IMR-90 (cell line): ENCODE measurements at regions not wholly inside any gene's neighbourhood (a gene's known extent, or its start where the extent isn't known, plus 50 kb on each side); places are given as distances from the start of the nearest gene placed in this dataset.

ENCODE experiments used
- ATAC-seq: fragments of 200-7000 bp; cut with Tn5 transposase; 2 replicates; pipeline ENCODE4 v1.9.1; 2020; ENCODE audit warnings: low read depth, mild to moderate bottlenecking, moderate library complexity
- BruUV-seq: library from RNA; stranded (reverse); fragments of 400-500 nt; replicated peaks from 2 replicates; lab custom pipeline; 2021; lab: Mats Ljungman, UMichigan
- CTCF ChIA-PET: fragments of 300-600 bp; formaldehyde crosslinking; extraction: SDS; loops from one replicate; lab custom pipeline; 2021; ENCODE audit warnings: antibody characterized with exemption; lab: Yijun Ruan, JAX
- POLR2A ChIA-PET: fragments of 300-600 bp; sonication (Branson Sonifier 250); formaldehyde crosslinking; loops from one replicate; lab custom pipeline; 2022; ENCODE audit warnings: antibody characterized with exemption; ENCODE audit not compliant: unreplicated experiment; lab: Charles Lee
- DNase-seq: peaks from one replicate; pipeline ENCODE4 v3.0.0; 2013
- H2AFZ ChIP-seq: replicated peaks from 2 replicates; pipeline ENCODE3; 2013; ENCODE audit warnings: low read length, mild to moderate bottlenecking; ENCODE audit not compliant: poor library complexity
- H2AK5ac ChIP-seq: 2 replicates; pipeline ENCODE4 v1.6.1; 2013; ENCODE audit warnings: low read depth, low read length, inconsistent platforms
- H2AK9ac ChIP-seq: replicated peaks from 2 replicates; pipeline ENCODE3; 2013; ENCODE audit warnings: mild to moderate bottlenecking, low read depth, low read length, moderate library complexity; ENCODE audit not compliant: poor library complexity
- H2BK120ac ChIP-seq: 2 replicates; pipeline ENCODE4 v1.6.1; 2013; ENCODE audit warnings: low read depth, low read length, inconsistent platforms
- H2BK15ac ChIP-seq: 3 replicates; pipeline ENCODE4 v1.6.1; 2013; ENCODE audit warnings: low read depth, low read length, inconsistent platforms
- H2BK20ac ChIP-seq: 2 replicates; pipeline ENCODE4 v1.6.1; 2013; ENCODE audit warnings: low read depth, mild to moderate bottlenecking, inconsistent platforms, low read length, moderate library complexity
- H2BK5ac ChIP-seq: 2 replicates; pipeline ENCODE4 v1.6.1; 2013; ENCODE audit warnings: mild to moderate bottlenecking, low read depth, low read length, inconsistent platforms; ENCODE audit not compliant: poor library complexity, severe bottlenecking
- H3K14ac ChIP-seq: replicated peaks from 2 replicates; pipeline ENCODE4 v1.6.1; 2013; ENCODE audit warnings: low read depth, low read length, inconsistent platforms
- H3K18ac ChIP-seq: 2 replicates; pipeline ENCODE4 v1.6.1; 2013; ENCODE audit warnings: low read depth, low read length, control low read depth
- H3K23ac ChIP-seq: 2 replicates; pipeline ENCODE4 v1.6.1; 2013; ENCODE audit warnings: low read depth, low read length, inconsistent platforms
- H3K27ac ChIP-seq: 2 replicates; pipeline ENCODE4 v1.5.1; 2013; ENCODE audit warnings: mild to moderate bottlenecking, control low read depth, low read length; ENCODE audit not compliant: insufficient read depth
- H3K27me3 ChIP-seq: 2 replicates; pipeline ENCODE4 v1.6.1; 2013; ENCODE audit warnings: low read length; ENCODE audit not compliant: control insufficient read depth, insufficient read depth
- H3K36me3 ChIP-seq: 2 replicates; pipeline ENCODE4 v1.6.1; 2013; ENCODE audit warnings: low read length, mixed read lengths; ENCODE audit not compliant: control insufficient read depth, insufficient read depth
- H3K4ac ChIP-seq: 2 replicates; pipeline ENCODE4 v1.6.1; 2013; ENCODE audit warnings: low read depth, low read length, inconsistent platforms
- H3K4me1 ChIP-seq: 2 replicates; pipeline ENCODE4 v1.6.1; 2013; ENCODE audit warnings: low read length, mixed read lengths; ENCODE audit not compliant: control insufficient read depth, insufficient read depth
- H3K4me2 ChIP-seq: 2 replicates; pipeline ENCODE4 v1.6.1; 2013; ENCODE audit warnings: low read depth, mild to moderate bottlenecking, control low read depth, low read length, moderate library complexity
- H3K4me3 ChIP-seq: 2 replicates; pipeline ENCODE4 v1.5.1; 2013; ENCODE audit warnings: low read depth, mild to moderate bottlenecking, control low read depth, low read length, moderate library complexity; ENCODE audit not compliant: insufficient read depth
- H3K56ac ChIP-seq: 2 replicates; pipeline ENCODE4 v1.6.1; 2013; ENCODE audit warnings: low read length, inconsistent platforms; ENCODE audit not compliant: insufficient read depth; ENCODE audit errors: extremely low read depth
- H3K79me1 ChIP-seq, 2 experiments: 2 replicates each; pipeline ENCODE4 v1.6.1; 2013; ENCODE audit warnings: low read length in 2 of 2, inconsistent platforms in 1 of 2, low read depth in 1 of 2
- H3K9ac ChIP-seq: 2 replicates; pipeline ENCODE4 v1.6.1; 2013; ENCODE audit warnings: low read depth, low read length, control low read depth
- H3K9me1 ChIP-seq: 2 replicates; pipeline ENCODE4 v1.6.1; 2013; ENCODE audit warnings: low read length, inconsistent platforms; ENCODE audit not compliant: insufficient read depth
- H3K9me3 ChIP-seq: 2 replicates; pipeline ENCODE4 v1.6.1; 2013; ENCODE audit warnings: low read length; ENCODE audit not compliant: control insufficient read depth, insufficient read depth
- H4K20me1 ChIP-seq: 2 replicates; pipeline ENCODE4 v1.6.1; 2013; ENCODE audit warnings: low read length, inconsistent platforms; ENCODE audit not compliant: insufficient read depth
- H4K5ac ChIP-seq: 2 replicates; pipeline ENCODE4 v1.6.1; 2013; ENCODE audit warnings: mild to moderate bottlenecking, low read depth, low read length, control low read depth
- H4K8ac ChIP-seq, 2 experiments: 2 replicates each; pipeline ENCODE4 v1.6.1; 2013; ENCODE audit warnings: low read depth in 2 of 2, low read length in 2 of 2, control low read depth in 1 of 2, inconsistent platforms in 1 of 2
- H4K91ac ChIP-seq: 2 replicates; pipeline ENCODE4 v1.6.1; 2013; ENCODE audit warnings: low read depth, low read length, inconsistent platforms; ENCODE audit not compliant: insufficient read depth
- BHLHE40 ChIP-seq: fragments of 150-350 bp; IDR thresholded peaks from 2 replicates; pipeline ENCODE4 v1.6.1; 2016; ENCODE audit warnings: mild to moderate bottlenecking, low read depth, low read length
- CEBPB ChIP-seq: IDR thresholded peaks from 2 replicates; pipeline ENCODE4 v1.6.1; 2012; ENCODE audit warnings: low read depth, low read length, improper control_type of control experiment
- FOS ChIP-seq: fragments of 150-350 bp; IDR thresholded peaks from 2 replicates; pipeline ENCODE4 v1.6.1; 2016; ENCODE audit warnings: low read depth, low read length
- MAFK ChIP-seq: IDR thresholded peaks from 2 replicates; pipeline ENCODE4 v1.6.1; 2012; ENCODE audit warnings: low read depth, low read length, improper control_type of control experiment
- MXI1 ChIP-seq: IDR thresholded peaks from 2 replicates; pipeline ENCODE4 v1.6.1; 2012; ENCODE audit warnings: low read depth, mild to moderate bottlenecking, low read length, moderate library complexity, borderline replicate concordance
- NFE2L2 ChIP-seq: fragments of 150-350 bp; IDR thresholded peaks from 2 replicates; pipeline ENCODE4 v1.6.1; 2016; ENCODE audit warnings: low read depth, mild to moderate bottlenecking, low read length
- POLR2A ChIP-seq: IDR thresholded peaks from 2 replicates; pipeline ENCODE4 v1.6.1; 2012; ENCODE audit warnings: mild to moderate bottlenecking, low read depth, low read length
- RAD21 ChIP-seq: IDR thresholded peaks from 2 replicates; pipeline ENCODE4 v1.6.1; 2012; ENCODE audit warnings: low read length, improper control_type of control experiment
- RCOR1 ChIP-seq: IDR thresholded peaks from 2 replicates; pipeline ENCODE4 v1.6.1; 2012; ENCODE audit warnings: mild to moderate bottlenecking, low read length, improper control_type of control experiment; ENCODE audit not compliant: insufficient replicate concordance
- RFX5 ChIP-seq: IDR thresholded peaks from 2 replicates; pipeline ENCODE4 v1.8.0; 2012; ENCODE audit warnings: low read depth, mild to moderate bottlenecking, low read length, moderate library complexity
- WGBS, 2 experiments: methylation state at CpG; one replicate each; pipeline versions ENCODE4 v1.1.5 to v1.1.7; 2013; ENCODE audit warnings: missing lambda C conversion rate in 2 of 2; ENCODE audit not compliant: insufficient read length in 1 of 2; ENCODE audit errors: extremely low coverage in 2 of 2; 5-methylcytosine and 5-hydroxymethylcytosine counted together
- dilution Hi-C: fragments of 300-500 bp; cut with HindIII; formaldehyde crosslinking; loops from one replicate; pipeline ENCODE4 v1.14.3; 2018; ENCODE audit warnings: low sequenced_read_pairs; ENCODE audit not compliant: unreplicated experiment
- in situ Hi-C: fragments of 300-500 bp; cut with MboI; formaldehyde crosslinking; loops from 3 replicates; pipeline ENCODE4 v1.14.3; 2019; ENCODE audit warnings: low sequenced_read_pairs, inconsistent platforms, mixed read lengths
- intact Hi-C: fragments of 100-400 bp; cut with micrococcal nuclease; formaldehyde crosslinking; loops from 2 replicates; pipeline ENCODE4 v1.10.0; 2022
- TF ChIP-seq, protein P1 (sequence below): fragments of 150-350 bp; IDR thresholded peaks from 2 replicates; pipeline ENCODE4 v1.6.1; 2017; ENCODE audit warnings: mild to moderate bottlenecking, antibody characterized with exemption, low read length, low read depth
- TF ChIP-seq, protein P2 (sequence below): fragments of 150-350 bp; IDR thresholded peaks from 2 replicates; pipeline ENCODE4 v1.6.1; 2016; ENCODE audit warnings: low read depth, mild to moderate bottlenecking, low read length, moderate library complexity, borderline replicate concordance

- Histone ChIP-seq H2BK15ac (no peak overlapping the region), H3K9me3 (no peaks in the 10 kb centered on the region), H4K8ac (no peak overlapping the region), H3K23ac (no peak overlapping the region), H3K4ac (no peak overlapping the region), H2BK120ac (no peak overlapping the region), H4K5ac (no peak overlapping the region), H3K56ac (no peak overlapping the region), H3K27me3 (no peaks in the 10 kb centered on the region), H2AFZ (no peak overlapping the region), H4K20me1 (no peaks in the 10 kb centered on the region), H3K9ac (no peak overlapping the region), H3K18ac (no peak overlapping the region), H4K91ac (no peak overlapping the region), H3K79me1 (no peaks in the 10 kb centered on the region), H3K36me3 (no peaks in the 10 kb centered on the region), H2AK9ac (no peak overlapping the region), H3K9me1 (no peaks in the 10 kb centered on the region), H3K27ac (no peak overlapping the region), H3K4me3 (no peak overlapping the region), H3K14ac (no peak overlapping the region), H2BK5ac (no peak overlapping the region), H3K4me2 (no peak overlapping the region), H2AK5ac (no peak overlapping the region), H2BK20ac (no peak overlapping the region), H3K4me1 (no peaks in the 10 kb centered on the region)
- intact Hi-C loops (no loop called here), in situ Hi-C loops (no loop called here), dilution Hi-C loops (no loop called here)
- DNase-seq: no peak
- ChIA-PET POLR2A (no interaction called here), CTCF (no interaction called here)
- no TSS peak for BruUV-seq
- TF ChIP-seq, protein P1, sequence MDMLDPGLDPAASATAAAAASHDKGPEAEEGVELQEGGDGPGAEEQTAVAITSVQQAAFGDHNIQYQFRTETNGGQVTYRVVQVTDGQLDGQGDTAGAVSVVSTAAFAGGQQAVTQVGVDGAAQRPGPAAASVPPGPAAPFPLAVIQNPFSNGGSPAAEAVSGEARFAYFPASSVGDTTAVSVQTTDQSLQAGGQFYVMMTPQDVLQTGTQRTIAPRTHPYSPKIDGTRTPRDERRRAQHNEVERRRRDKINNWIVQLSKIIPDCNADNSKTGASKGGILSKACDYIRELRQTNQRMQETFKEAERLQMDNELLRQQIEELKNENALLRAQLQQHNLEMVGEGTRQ: no peak
- TF ChIP-seq BHLHE40: no peak
- TF ChIP-seq, protein P2, sequence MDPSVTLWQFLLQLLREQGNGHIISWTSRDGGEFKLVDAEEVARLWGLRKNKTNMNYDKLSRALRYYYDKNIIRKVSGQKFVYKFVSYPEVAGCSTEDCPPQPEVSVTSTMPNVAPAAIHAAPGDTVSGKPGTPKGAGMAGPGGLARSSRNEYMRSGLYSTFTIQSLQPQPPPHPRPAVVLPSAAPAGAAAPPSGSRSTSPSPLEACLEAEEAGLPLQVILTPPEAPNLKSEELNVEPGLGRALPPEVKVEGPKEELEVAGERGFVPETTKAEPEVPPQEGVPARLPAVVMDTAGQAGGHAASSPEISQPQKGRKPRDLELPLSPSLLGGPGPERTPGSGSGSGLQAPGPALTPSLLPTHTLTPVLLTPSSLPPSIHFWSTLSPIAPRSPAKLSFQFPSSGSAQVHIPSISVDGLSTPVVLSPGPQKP: no peak
- TF ChIP-seq MXI1: no peak
- TF ChIP-seq RAD21: no peak
- TF ChIP-seq MAFK: no peak
- no peak for TF ChIP-seq RCOR1
- no peak for TF ChIP-seq FOS
- no peak for TF ChIP-seq CEBPB
- no peak for TF ChIP-seq NFE2L2
- no peak for TF ChIP-seq POLR2A
- TF ChIP-seq RFX5: no peak
- no peak for ATAC-seq
- no CpG with 5 or more reads among the region's 4 CpGs for WGBS, 2 experiments
These were observed 472.6 kb upstream of the CPEB2 start for GRCh38 chr4:14529653-14530052.
